ENCODE measurements at regions not wholly inside any gene's neighbourhood (a gene's known extent, or its start where the extent isn't known, plus 50 kb on each side); places are given as distances from the start of the nearest gene placed in this dataset.
"Not testable (repeated sequence)": the region's sequence is repeated elsewhere in the genome, so short reads cannot be mapped to it uniquely, and the experiment has no call there.

GRCh38 chr7:36539-36938 lies 155.8 kb upstream of the FAM20C start:
- TF ChIP-seq ZNF274 (IDR thresholded peaks at IDR 0.05; ENCODE audit: borderline replicate concordance, extremely low read depth, low read length); USF2 (IDR thresholded peaks at IDR 0.05; ENCODE audit: low read length); JUN (IDR thresholded peaks at IDR 0.05; ENCODE audit: low read depth, low read length); CREB1 (IDR thresholded peaks at IDR 0.05); SIN3A (conservative IDR thresholded peaks at IDR 0.05 in 1 of 2, IDR thresholded peaks at IDR 0.05 in 1 of 2; ENCODE audit: low read depth in 1 of 2, low read length in 2 of 2); ASH2L (IDR thresholded peaks at IDR 0.05; ENCODE audit: low read length): not testable (repeated sequence)

All from H1 (cell line).